Activated CD8-positive, alpha-beta T cell treated with anti-CD3 and anti-CD28 coated beads, Interleukin-2, amount 10 ng/mL, durations not matched to agents 7 days and 5 days (primary cell): ENCODE measurements at regions not wholly inside any gene's neighbourhood (a gene's known extent, or its start where the extent isn't known, plus 50 kb on each side); places are given as distances from the start of the nearest gene placed in this dataset.

ENCODE experiments used
- ATAC-seq: fragments of 150-1000 bp; cut with Tn5 transposase; one replicate; pipeline ENCODE4 v1.10.0; 2021; ENCODE audit warnings: moderate library complexity
- CTCF ChIA-PET: fragments of 350-600 bp; sonication (Branson Sonifier 250); formaldehyde crosslinking; loops from one replicate; lab custom pipeline; 2021; ENCODE audit warnings: antibody characterized with exemption; lab: Charles Lee
- POLR2A ChIA-PET: fragments of 350-600 bp; sonication (Branson Sonifier 250); formaldehyde crosslinking; loops from one replicate; lab custom pipeline; 2021; ENCODE audit warnings: antibody characterized with exemption; lab: Charles Lee
- DNase-seq: peaks from one replicate; pipeline ENCODE4 v3.0.0-alpha.2; 2020
- H3K27ac Mint-ChIP-seq: one replicate; pipeline ENCODE4 v1.8.0; 2021; ENCODE audit warnings: mild to moderate bottlenecking, mixed read lengths
- H3K27me3 Mint-ChIP-seq: one replicate; pipeline ENCODE4 v1.8.0; 2021; ENCODE audit warnings: low read depth, mixed read lengths
- H3K36me3 Mint-ChIP-seq: one replicate; pipeline ENCODE4 v1.8.0; 2021; ENCODE audit warnings: low read depth, mixed read lengths
- H3K4me1 Mint-ChIP-seq: one replicate; pipeline ENCODE4 v1.8.0; 2021; ENCODE audit warnings: low read depth, mixed read lengths
- H3K4me3 Mint-ChIP-seq: one replicate; pipeline ENCODE4 v1.8.0; 2021; ENCODE audit warnings: mild to moderate bottlenecking, mixed read lengths
- H3K9me3 Mint-ChIP-seq: one replicate; pipeline ENCODE4 v1.8.0; 2022; ENCODE audit warnings: mixed read lengths; ENCODE audit not compliant: insufficient read depth

- peaks cover 11% of the 10 kb centered on the region for H3K27me3 Mint-ChIP-seq
- H3K4me1 Mint-ChIP-seq: no peaks in the 10 kb centered on the region
- no peaks in the 10 kb centered on the region for H3K9me3 Mint-ChIP-seq
- no peak overlapping the region for H3K27ac Mint-ChIP-seq
- no peak for ATAC-seq
- no peaks in the 10 kb centered on the region for H3K36me3 Mint-ChIP-seq
- no peak overlapping the region for H3K4me3 Mint-ChIP-seq
- no peak for DNase-seq
- POLR2A ChIA-PET: no interaction called here
- CTCF ChIA-PET: no interaction called here
These were observed 175.9 kb upstream of the GYPC start for GRCh38 chr2:126480033-126480432.

GRCh38 chr2:126482582-126483464 lies 173.1 kb upstream of the GYPC start:
- Mint-ChIP-seq H3K4me1 (no peaks in the 10 kb centered on the region), H3K27me3 (peaks cover 4% of the 10 kb centered on the region), H3K9me3 (no peaks in the 10 kb centered on the region), H3K4me3 (no peak overlapping the region), H3K27ac (no peak overlapping the region), H3K36me3 (no peaks in the 10 kb centered on the region)
- ChIA-PET POLR2A (no interaction called here), CTCF (interaction anchor here (0.6 to 1.2 kb wide), 3 partner anchors 46 to 294 kb away, joined by 3 to 4 read pairs (median 3); no protein-coding TSS in a partner anchor)
- ATAC-seq (no peak), DNase-seq (peak; percentile 46)

GRCh38 chr2:126494593-126494992 lies 161.4 kb upstream of the GYPC start:
- Mint-ChIP-seq H3K36me3 (no peaks in the 10 kb centered on the region), H3K4me3 (no peak overlapping the region), H3K27ac (no peak overlapping the region), H3K9me3 (peaks cover 6% of the 10 kb centered on the region), H3K4me1 (no peaks in the 10 kb centered on the region), H3K27me3 (peaks cover 3% of the 10 kb centered on the region)
- ATAC-seq (no peak), DNase-seq (no peak)
- ChIA-PET CTCF (no interaction called here), POLR2A (no interaction called here)

- Mint-ChIP-seq H3K4me3 (no peak overlapping the region), H3K36me3 (no peaks in the 10 kb centered on the region), H3K9me3 (peaks cover 6% of the 10 kb centered on the region), H3K27me3 (peaks cover 5% of the 10 kb centered on the region), H3K27ac (no peak overlapping the region), H3K4me1 (no peaks in the 10 kb centered on the region)
- POLR2A ChIA-PET: no interaction called here
- CTCF ChIA-PET: no interaction called here
- DNase-seq (no peak), ATAC-seq (no peak)
These were observed 160.8 kb upstream of the GYPC start for GRCh38 chr2:126495189-126495588.

GRCh38 chr2:126496493-126496892 lies 159.5 kb upstream of the GYPC start:
- H3K4me3 Mint-ChIP-seq: no peak overlapping the region
- H3K9me3 Mint-ChIP-seq: peaks cover 6% of the 10 kb centered on the region
- ATAC-seq (no peak), DNase-seq (no peak)
- no peaks in the 10 kb centered on the region for H3K4me1 Mint-ChIP-seq
- POLR2A ChIA-PET: no interaction called here
- CTCF ChIA-PET: no interaction called here
- H3K27me3 Mint-ChIP-seq: peaks cover 4% of the 10 kb centered on the region
- no peaks in the 10 kb centered on the region for H3K36me3 Mint-ChIP-seq
- H3K27ac Mint-ChIP-seq: no peak overlapping the region

GRCh38 chr2:126503476-126503875 lies 152.5 kb upstream of the GYPC start:
- ChIA-PET POLR2A (no interaction called here), CTCF (no interaction called here)
- no peak overlapping the region for H3K4me3 Mint-ChIP-seq
- DNase-seq (no peak), ATAC-seq (no peak)
- no peaks in the 10 kb centered on the region for H3K4me1 Mint-ChIP-seq
- no peak overlapping the region for H3K27ac Mint-ChIP-seq
- peaks cover 4% of the 10 kb centered on the region for H3K27me3 Mint-ChIP-seq
- no peaks in the 10 kb centered on the region for H3K36me3 Mint-ChIP-seq
- H3K9me3 Mint-ChIP-seq: no peaks in the 10 kb centered on the region

GRCh38 chr2:126504949-126505348 lies 151.0 kb upstream of the GYPC start:
- ChIA-PET CTCF (interaction anchor here (0.9 kb wide), 1 partner anchor 23 kb away, joined by 3 read pairs; no protein-coding TSS in a partner anchor), POLR2A (no interaction called here)
- Mint-ChIP-seq H3K4me1 (no peaks in the 10 kb centered on the region), H3K9me3 (no peaks in the 10 kb centered on the region), H3K4me3 (no peak overlapping the region), H3K27me3 (peaks cover 4% of the 10 kb centered on the region), H3K27ac (no peak overlapping the region), H3K36me3 (no peaks in the 10 kb centered on the region)
- DNase-seq: no peak
- no peak for ATAC-seq

- ATAC-seq (no peak), DNase-seq (no peak)
- H3K4me3 Mint-ChIP-seq: no peak overlapping the region
- CTCF ChIA-PET: no interaction called here
- H3K4me1 Mint-ChIP-seq: no peaks in the 10 kb centered on the region
- POLR2A ChIA-PET: no interaction called here
- H3K36me3 Mint-ChIP-seq: no peaks in the 10 kb centered on the region
- peaks cover 2% of the 10 kb centered on the region for H3K27me3 Mint-ChIP-seq
- no peak overlapping the region for H3K27ac Mint-ChIP-seq
- H3K9me3 Mint-ChIP-seq: no peaks in the 10 kb centered on the region
These were observed 149.2 kb upstream of the GYPC start for GRCh38 chr2:126506786-126507185.

- no peak for ATAC-seq
- H3K36me3 Mint-ChIP-seq: no peaks in the 10 kb centered on the region
- CTCF ChIA-PET: no interaction called here
These were observed 148.5 kb upstream of the GYPC start for GRCh38 chr2:126507425-126507911.

GRCh38 chr2:126510356-126510755 lies 145.6 kb upstream of the GYPC start:
- Mint-ChIP-seq H3K4me1 (no peaks in the 10 kb centered on the region), H3K36me3 (no peaks in the 10 kb centered on the region), H3K27ac (no peak overlapping the region), H3K9me3 (no peaks in the 10 kb centered on the region), H3K27me3 (peaks cover 2% of the 10 kb centered on the region), H3K4me3 (no peak overlapping the region)
- ChIA-PET CTCF (no interaction called here), POLR2A (no interaction called here)
- DNase-seq (no peak), ATAC-seq (no peak)

More at GRCh38 chr2:126507425-126507911, 148.5 kb upstream of the GYPC start:
- DNase-seq: no peak
- no peaks in the 10 kb centered on the region for H3K4me1 Mint-ChIP-seq
- no peak overlapping the region for H3K27ac Mint-ChIP-seq
- no peak overlapping the region for H3K4me3 Mint-ChIP-seq
- no peaks in the 10 kb centered on the region for H3K9me3 Mint-ChIP-seq
- H3K27me3 Mint-ChIP-seq: peaks cover 2% of the 10 kb centered on the region
- POLR2A ChIA-PET: no interaction called here

- H3K4me3 Mint-ChIP-seq: no peak overlapping the region
- ATAC-seq (no peak), DNase-seq (no peak)
- POLR2A ChIA-PET: no interaction called here
- H3K27ac Mint-ChIP-seq: no peak overlapping the region
- no peaks in the 10 kb centered on the region for H3K36me3 Mint-ChIP-seq
- H3K9me3 Mint-ChIP-seq: no peaks in the 10 kb centered on the region
- H3K27me3 Mint-ChIP-seq: peaks cover 2% of the 10 kb centered on the region
- CTCF ChIA-PET: no interaction called here
- no peaks in the 10 kb centered on the region for H3K4me1 Mint-ChIP-seq
These were observed 145.0 kb upstream of the GYPC start for GRCh38 chr2:126510960-126511359.

GRCh38 chr2:126512026-126512425 lies 143.9 kb upstream of the GYPC start:
- CTCF ChIA-PET: no interaction called here

More at GRCh38 chr2:126512026-126512425, 143.9 kb upstream of the GYPC start:
- no peaks in the 10 kb centered on the region for H3K36me3 Mint-ChIP-seq
- ATAC-seq: no peak
- POLR2A ChIA-PET: no interaction called here
- no peak overlapping the region for H3K27ac Mint-ChIP-seq
- H3K4me1 Mint-ChIP-seq: no peaks in the 10 kb centered on the region
- no peaks in the 10 kb centered on the region for H3K9me3 Mint-ChIP-seq
- DNase-seq: no peak
- H3K27me3 Mint-ChIP-seq: no peaks in the 10 kb centered on the region
- H3K4me3 Mint-ChIP-seq: no peak overlapping the region
